Neutrophil (primary cell): ENCODE measurements at regions not wholly inside any gene's neighbourhood (a gene's known extent, or its start where the extent isn't known, plus 50 kb on each side); places are given as distances from the start of the nearest gene placed in this dataset.

Source experiments
- H3K27ac ChIP-seq: fragments of 200-600 bp; sonication (generic); 2 replicates; pipeline ENCODE4 v1.5.1; 2016; ENCODE audit warnings: mild to moderate bottlenecking, moderate library complexity
- H3K27me3 ChIP-seq: fragments of 200-600 bp; sonication (generic); 2 replicates; pipeline ENCODE4 v1.6.0; 2016; ENCODE audit warnings: mild to moderate bottlenecking
- H3K36me3 ChIP-seq: fragments of 200-600 bp; sonication (generic); 2 replicates; pipeline ENCODE4 v1.5.1; 2017
- H3K4me1 ChIP-seq, 2 experiments: fragments of 200-600 bp in 1 of 2; sonication (generic) in 1 of 2; 1 replicate in 1 of 2; 2 replicates in 1 of 2; pipeline versions ENCODE4 v1.5.1 to v1.6.1; 2013 to 2016; ENCODE audit warnings: low read depth in 1 of 2, low read length in 1 of 2, mild to moderate bottlenecking in 1 of 2, moderate library complexity in 1 of 2; ENCODE audit not compliant: control insufficient read depth in 1 of 2, insufficient read depth in 1 of 2
- H3K4me3 ChIP-seq, 2 experiments: fragments of 200-600 bp in 1 of 2; sonication (generic) in 1 of 2; 1 replicate in 1 of 2; 2 replicates in 1 of 2; pipeline ENCODE4 v1.5.1; 2013 to 2016; ENCODE audit warnings: low read depth in 1 of 2, low read length in 1 of 2, mild to moderate bottlenecking in 1 of 2, moderate library complexity in 1 of 2
- H3K9me3 ChIP-seq: fragments of 200-600 bp; sonication (generic); 2 replicates; pipeline ENCODE4 v1.5.1; 2016
- TF ChIP-seq, protein P1 (sequence below): fragments of 200-600 bp; sonication (generic); IDR thresholded peaks from 2 replicates; pipeline ENCODE4 v1.5.1; 2016; ENCODE audit warnings: antibody characterized with exemption

GRCh38 chr9:31364171-31364570 is 1020.3 kb upstream of the ACO1 start:
- H3K27ac ChIP-seq = no peak overlapping the region
- no peaks in the 10 kb centered on the region for H3K9me3 ChIP-seq
- H3K27me3 ChIP-seq = no peaks in the 10 kb centered on the region
- TF ChIP-seq, protein P1, sequence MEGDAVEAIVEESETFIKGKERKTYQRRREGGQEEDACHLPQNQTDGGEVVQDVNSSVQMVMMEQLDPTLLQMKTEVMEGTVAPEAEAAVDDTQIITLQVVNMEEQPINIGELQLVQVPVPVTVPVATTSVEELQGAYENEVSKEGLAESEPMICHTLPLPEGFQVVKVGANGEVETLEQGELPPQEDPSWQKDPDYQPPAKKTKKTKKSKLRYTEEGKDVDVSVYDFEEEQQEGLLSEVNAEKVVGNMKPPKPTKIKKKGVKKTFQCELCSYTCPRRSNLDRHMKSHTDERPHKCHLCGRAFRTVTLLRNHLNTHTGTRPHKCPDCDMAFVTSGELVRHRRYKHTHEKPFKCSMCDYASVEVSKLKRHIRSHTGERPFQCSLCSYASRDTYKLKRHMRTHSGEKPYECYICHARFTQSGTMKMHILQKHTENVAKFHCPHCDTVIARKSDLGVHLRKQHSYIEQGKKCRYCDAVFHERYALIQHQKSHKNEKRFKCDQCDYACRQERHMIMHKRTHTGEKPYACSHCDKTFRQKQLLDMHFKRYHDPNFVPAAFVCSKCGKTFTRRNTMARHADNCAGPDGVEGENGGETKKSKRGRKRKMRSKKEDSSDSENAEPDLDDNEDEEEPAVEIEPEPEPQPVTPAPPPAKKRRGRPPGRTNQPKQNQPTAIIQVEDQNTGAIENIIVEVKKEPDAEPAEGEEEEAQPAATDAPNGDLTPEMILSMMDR = no peak
- no peaks in the 10 kb centered on the region for H3K36me3 ChIP-seq
- no peaks in the 10 kb centered on the region for H3K4me1 ChIP-seq
- H3K4me3 ChIP-seq = no peak overlapping the region

DNA sequence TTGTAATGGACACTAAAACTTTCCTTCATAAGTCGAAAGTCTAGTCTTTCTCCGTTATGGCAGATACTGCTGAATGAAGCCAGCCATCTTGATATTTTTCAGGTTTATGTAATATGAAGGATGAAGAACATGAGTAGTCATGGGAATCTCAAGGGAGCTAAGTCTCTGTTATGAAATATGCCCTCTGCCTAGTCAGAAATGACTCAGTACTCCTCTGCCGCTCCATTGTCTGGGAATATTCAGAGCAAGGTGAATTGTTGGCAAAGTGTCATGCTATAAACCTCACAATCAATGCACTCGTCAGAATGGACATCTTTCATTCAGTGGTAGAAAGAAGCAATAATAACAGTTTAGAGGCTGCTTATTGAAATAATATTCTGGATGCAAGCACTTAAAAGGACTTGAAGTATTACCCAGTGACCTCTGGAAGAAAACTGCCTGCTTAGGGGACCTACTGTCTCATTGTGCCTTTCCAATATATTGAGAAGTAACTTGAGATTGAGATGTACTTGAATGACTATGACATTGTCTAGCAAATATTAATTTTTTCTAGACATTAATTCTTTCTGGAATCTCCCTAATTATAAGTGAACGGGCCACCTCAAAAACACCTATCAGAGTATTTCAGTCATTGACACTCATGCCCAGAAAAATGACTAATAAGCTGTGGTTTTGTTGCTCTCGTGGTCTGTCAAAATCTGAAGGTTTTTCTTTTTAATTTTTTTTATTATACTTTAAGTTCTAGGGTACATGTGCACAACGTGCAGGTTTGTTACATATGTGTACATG is 1011.5 kb upstream of the ACO1 start:
- TF ChIP-seq, protein P1 = no peak
- Histone ChIP-seq H3K36me3 (no peaks in the 10 kb centered on the region), H3K4me1 (no peaks in the 10 kb centered on the region), H3K9me3 (no peaks in the 10 kb centered on the region), H3K27ac (no peak overlapping the region), H3K27me3 (no peaks in the 10 kb centered on the region), H3K4me3 (no peak overlapping the region)

- TF ChIP-seq, protein P1 = no peak
- no peaks in the 10 kb centered on the region for H3K36me3 ChIP-seq
Measured at GRCh38 chr9:31377358-31377757, 1007.1 kb upstream of the ACO1 start.

GRCh38 chr9:31388660-31389059 is 995.8 kb upstream of the ACO1 start:
- Histone ChIP-seq H3K9me3 (no peaks in the 10 kb centered on the region), H3K4me3 (no peak overlapping the region), H3K27me3 (no peaks in the 10 kb centered on the region), H3K27ac (no peak overlapping the region), H3K4me1 (no peaks in the 10 kb centered on the region), H3K36me3 (no peaks in the 10 kb centered on the region)
- TF ChIP-seq, protein P1 = no peak

More at GRCh38 chr9:31377358-31377757, 1007.1 kb upstream of the ACO1 start:
- no peak overlapping the region for H3K4me3 ChIP-seq
- H3K9me3 ChIP-seq = no peaks in the 10 kb centered on the region
- no peaks in the 10 kb centered on the region for H3K27me3 ChIP-seq
- H3K4me1 ChIP-seq = no peaks in the 10 kb centered on the region
- H3K27ac ChIP-seq = no peak overlapping the region

DNA sequence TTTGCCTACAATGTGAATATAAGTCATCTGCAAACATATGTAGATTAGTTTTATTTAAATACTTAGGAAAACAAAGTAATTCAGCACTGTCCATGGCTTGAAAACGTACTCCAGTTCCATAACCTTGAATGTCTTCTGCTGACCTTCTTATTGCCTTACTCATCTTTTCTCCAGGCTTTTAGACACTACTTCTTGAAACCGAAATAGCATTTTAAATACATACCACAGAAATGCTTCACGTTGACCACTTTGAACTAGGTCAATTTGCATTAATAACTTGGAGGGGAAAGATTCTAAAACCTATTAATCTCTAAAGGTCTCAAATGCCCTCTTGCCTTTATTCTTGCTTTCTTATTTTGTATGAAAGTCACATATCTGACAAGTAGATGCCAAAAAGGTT is 995.4 kb upstream of the ACO1 start:
- Histone ChIP-seq H3K9me3 (no peaks in the 10 kb centered on the region), H3K27ac (no peak overlapping the region), H3K27me3 (no peaks in the 10 kb centered on the region), H3K4me3 (no peak overlapping the region), H3K4me1 (no peaks in the 10 kb centered on the region), H3K36me3 (no peaks in the 10 kb centered on the region)
- TF ChIP-seq, protein P1 = no peak
